GM12892 (cell line): ENCODE measurements at regions not wholly inside any gene's neighbourhood (a gene's known extent, or its start where the extent isn't known, plus 50 kb on each side); places are given as distances from the start of the nearest gene placed in this dataset.

ENCODE experiments used
- POLR2A ChIP-seq: IDR thresholded peaks from 2 replicates; pipeline ENCODE4 v1.6.1; 2011; ENCODE audit warnings: low read depth, low read length, control low read depth
- POLR2AphosphoS5 ChIP-seq: IDR thresholded peaks from 2 replicates; pipeline ENCODE4 v1.6.1; 2011; ENCODE audit warnings: low read depth, low read length, control low read depth
- TAF1 ChIP-seq: IDR thresholded peaks from 2 replicates; pipeline ENCODE4 v1.6.1; 2011; ENCODE audit warnings: low read depth, mild to moderate bottlenecking, control low read depth, low read length, borderline replicate concordance

- TF ChIP-seq POLR2A, result no peak
- no peak for TF ChIP-seq TAF1
- TF ChIP-seq POLR2AphosphoS5, result no peak
Observed at GRCh38 chr5:105101577-105101976, 1539.0 kb upstream of the NUDT12 start.
